H1 (cell line): ENCODE measurements at regions not wholly inside any gene's neighbourhood (a gene's known extent, or its start where the extent isn't known, plus 50 kb on each side); places are given as distances from the start of the nearest gene placed in this dataset.

Experiments used
- CHD7 ChIP-seq: fragments of 300-600 bp; sonication (generic); IDR thresholded peaks from 2 replicates; pipeline ENCODE4 v1.7.1; 2012; ENCODE audit warnings: low read length, moderate library complexity, mild to moderate bottlenecking, inconsistent platforms; ENCODE audit not compliant: insufficient replicate concordance
- EZH2 ChIP-seq: fragments of 200-600 bp; sonication (generic); IDR thresholded peaks from 2 replicates; pipeline ENCODE4 v1.7.1; 2012; ENCODE audit warnings: low read depth, mild to moderate bottlenecking, moderate library complexity, low read length, inconsistent platforms; ENCODE audit not compliant: severe bottlenecking
- GABPA ChIP-seq: IDR thresholded peaks from 2 replicates; pipeline ENCODE4 v1.6.1; 2011; ENCODE audit warnings: mild to moderate bottlenecking, low read length, moderate library complexity, borderline replicate concordance; ENCODE audit not compliant: insufficient read depth
- GTF2F1 ChIP-seq: IDR thresholded peaks from 2 replicates; pipeline ENCODE4 v1.6.1; 2012; ENCODE audit warnings: low read depth, low read length, improper control_type of control experiment, borderline replicate concordance

- TF ChIP-seq CHD7: no peak
- TF ChIP-seq GTF2F1: no peak
- no peak for TF ChIP-seq GABPA
- no peak for TF ChIP-seq EZH2
These were observed 214.0 kb downstream of the LMO4 start (continued) for GRCh38 chr1:87542697-87543096.
